HepG2 (cell line): ENCODE measurements at regions not wholly inside any gene's neighbourhood (a gene's known extent, or its start where the extent isn't known, plus 50 kb on each side); places are given as distances from the start of the nearest gene placed in this dataset.

Experiments
- ATAC-seq: fragments of 200-7000 bp; cut with Tn5 transposase; 3 replicates; pipeline ENCODE4 v1.9.1; 2020; ENCODE audit warnings: mild to moderate bottlenecking, moderate library complexity
- BruUV-seq: library from RNA; stranded (reverse); fragments of 400-500 nt; replicated peaks from 2 replicates; lab custom pipeline; 2021; lab: Mats Ljungman, UMichigan
- CTCF ChIA-PET: fragments of 300-600 bp; formaldehyde crosslinking; extraction: SDS; loops from one replicate; lab custom pipeline; 2021; ENCODE audit warnings: low total read pairs, inconsistent platforms, low intra/inter-chr PET ratio; lab: Yijun Ruan, JAX
- POLR2A ChIA-PET: fragments of 350-600 bp; sonication (Branson Sonifier 250); formaldehyde crosslinking; loops from one replicate; lab custom pipeline; 2020; ENCODE audit warnings: antibody characterized with exemption, inconsistent platforms; lab: Yijun Ruan, JAX
- DNase-seq: peaks from one replicate; pipeline ENCODE4 v3.0.0-alpha.2; 2015; ENCODE audit warnings: low spot score
- FAIRE-seq: peaks from 3 replicates; lab custom pipeline; 2011; peaks lifted over from hg19 to GRCh38; lab: Jason Lieb, UNC
- H2AFZ ChIP-seq: one replicate; pipeline ENCODE4 v1.6.1; 2011; ENCODE audit warnings: low read length, inconsistent platforms
- H3K27ac ChIP-seq: fragments of 300-600 bp; 3 replicates; pipeline ENCODE4 v1.8.0; 2011; ENCODE audit warnings: mixed run types, mild to moderate bottlenecking, mixed read lengths, low read length, inconsistent platforms; ENCODE audit not compliant: insufficient read depth; ENCODE audit errors: extremely low read length
- H3K27me3 ChIP-seq, 2 experiments: fragments of 200-600 bp in 1 of 2; 2 replicates in 1 of 2; 3 replicates in 1 of 2; pipeline versions ENCODE4 v1.6.0 to v1.8.0; 2011; ENCODE audit warnings: low read length in 2 of 2, mild to moderate bottlenecking in 2 of 2, moderate library complexity in 2 of 2, inconsistent platforms in 1 of 2; ENCODE audit not compliant: insufficient read depth in 2 of 2, control insufficient read depth in 1 of 2
- H3K36me3 ChIP-seq, 2 experiments: fragments of 200-600 bp in 1 of 2; replicated peaks in 1 of 2; 2 replicates in 1 of 2; 3 replicates in 1 of 2; pipeline versions ENCODE4 v1.5.1 to v1.8.0; 2011; ENCODE audit warnings: low read length in 2 of 2, inconsistent platforms in 1 of 2; ENCODE audit not compliant: insufficient read depth in 2 of 2, control insufficient read depth in 1 of 2
- H3K4me1 ChIP-seq: 2 replicates; pipeline ENCODE4 v1.5.1; 2012; ENCODE audit warnings: low read length, inconsistent platforms; ENCODE audit not compliant: insufficient read depth
- H3K4me2 ChIP-seq: 2 replicates; pipeline ENCODE4 v1.6.0; 2011; ENCODE audit warnings: low read depth, low read length, inconsistent platforms
- H3K4me3 ChIP-seq, 3 experiments: fragments of 200-600 bp in 1 of 3; sonication (generic), shearing (Covaris generic) in 1 of 3; replicated peaks in 1 of 3; 2 replicates each; pipeline ENCODE4 v1.5.1; 2011 to 2016; ENCODE audit warnings: low read length in 3 of 3, inconsistent platforms in 2 of 3, low read depth in 2 of 3, mild to moderate bottlenecking in 2 of 3, control low read depth in 1 of 3, mixed read lengths in 1 of 3; ENCODE audit not compliant: insufficient read depth in 1 of 3
- H3K79me2 ChIP-seq: one replicate; pipeline ENCODE4 v1.6.1; 2011; ENCODE audit warnings: low read length, inconsistent platforms; ENCODE audit not compliant: insufficient read depth
- H3K9ac ChIP-seq: 2 replicates; pipeline ENCODE4 v1.6.0; 2011; ENCODE audit warnings: mild to moderate bottlenecking, low read depth, low read length, inconsistent platforms; ENCODE audit not compliant: insufficient read depth
- H3K9me3 ChIP-seq: 2 replicates; pipeline ENCODE4 v1.5.1; 2012; ENCODE audit warnings: mild to moderate bottlenecking, low read length
- H4K20me1 ChIP-seq: 2 replicates; pipeline ENCODE4 v1.6.0; 2011; ENCODE audit warnings: inconsistent platforms, mild to moderate bottlenecking, low read length, moderate library complexity; ENCODE audit not compliant: insufficient read depth
- NFKB2 ChIP-seq: sonication (generic); formaldehyde crosslinking; IDR thresholded peaks from 2 replicates; pipeline ENCODE4 v1.4.0; 2020; ENCODE audit warnings: missing genetic modification reagents, borderline replicate concordance
- NR2F2 ChIP-seq: IDR thresholded peaks from 2 replicates; pipeline ENCODE4 v1.6.1; 2012; ENCODE audit warnings: low read depth, inconsistent platforms, borderline replicate concordance
- POLR2G ChIP-seq: fragments of 200-400 bp; formaldehyde crosslinking; IDR thresholded peaks from 2 replicates; pipeline ENCODE4 v1.6.1; 2018; ENCODE audit warnings: mild to moderate bottlenecking, low read depth, low read length, moderate library complexity
- RBFOX2 ChIP-seq: fragments of 200-400 bp; formaldehyde crosslinking; IDR thresholded peaks from 2 replicates; pipeline ENCODE4 v1.6.1; 2017; ENCODE audit warnings: low read depth, mild to moderate bottlenecking, low read length
- ZNF225 ChIP-seq: sonication (generic); formaldehyde crosslinking; IDR thresholded peaks from 2 replicates; pipeline ENCODE4 v1.4.0; 2020; ENCODE audit warnings: mild to moderate bottlenecking, missing genetic modification reagents
- ZNF615 ChIP-seq: sonication (generic); formaldehyde crosslinking; IDR thresholded peaks from 2 replicates; pipeline ENCODE4 v1.5.0; 2020; ENCODE audit warnings: mild to moderate bottlenecking, missing genetic modification reagents, borderline replicate concordance
- ZNF737 ChIP-seq: sonication (generic); formaldehyde crosslinking; IDR thresholded peaks from 2 replicates; pipeline ENCODE4 v1.5.0; 2020; ENCODE audit warnings: missing genetic modification reagents, mild to moderate bottlenecking, borderline replicate concordance
- ZSCAN5A ChIP-seq: sonication (generic); formaldehyde crosslinking; IDR thresholded peaks from 2 replicates; pipeline ENCODE4 v1.8.0; 2022; ENCODE audit warnings: mild to moderate bottlenecking, missing genetic modification reagents, borderline replicate concordance
- WGBS: methylation state at CpG from one replicate; pipeline ENCODE4 v1.1.6; 2017; ENCODE audit warnings: low lambda C conversion rate; 5-methylcytosine and 5-hydroxymethylcytosine counted together
- in situ Hi-C: cut with HindIII; loops from 2 replicates; pipeline ENCODE4 v1.10.0; 2017; ENCODE audit warnings: low pct_unique_long_range_greater_than_20kb; ENCODE audit not compliant: extremely low pct_ligation_motif_present
- intact Hi-C: fragments of 100-400 bp; cut with micrococcal nuclease; formaldehyde crosslinking; loops from one replicate; pipeline ENCODE4 v1.10.0; 2022; ENCODE audit not compliant: unreplicated experiment
- TF ChIP-seq, protein P1 (sequence below): sonication (generic); formaldehyde crosslinking; IDR thresholded peaks from 2 replicates; pipeline ENCODE4 v1.8.0; 2022; ENCODE audit warnings: missing genetic modification reagents, mild to moderate bottlenecking, borderline replicate concordance

- intact Hi-C loops = no loop called here
- no peak for DNase-seq
- in situ Hi-C loops = no loop called here
- Histone ChIP-seq H3K27ac (no peak overlapping the region), H3K36me3 (no peaks in the 10 kb centered on the region), H3K4me2 (no peak overlapping the region), H3K9ac (no peak overlapping the region), H3K27me3 (peaks cover 0 to 4% of the 10 kb centered on the region in 2 experiments; a peak in 1 of 5 replicates), H4K20me1 (no peaks in the 10 kb centered on the region), H2AFZ (no peak overlapping the region), H3K4me3 (no peak overlapping the region), H3K9me3 (no peaks in the 10 kb centered on the region), H3K79me2 (no peaks in the 10 kb centered on the region), H3K4me1 (peaks cover 7% of the 10 kb centered on the region)
- ATAC-seq = no peak
- no peak for TF ChIP-seq NFKB2 (CRISPR knock-in tag)
- TF ChIP-seq POLR2G = no peak
- TF ChIP-seq NR2F2 = no peak
- TF ChIP-seq, protein P1, sequence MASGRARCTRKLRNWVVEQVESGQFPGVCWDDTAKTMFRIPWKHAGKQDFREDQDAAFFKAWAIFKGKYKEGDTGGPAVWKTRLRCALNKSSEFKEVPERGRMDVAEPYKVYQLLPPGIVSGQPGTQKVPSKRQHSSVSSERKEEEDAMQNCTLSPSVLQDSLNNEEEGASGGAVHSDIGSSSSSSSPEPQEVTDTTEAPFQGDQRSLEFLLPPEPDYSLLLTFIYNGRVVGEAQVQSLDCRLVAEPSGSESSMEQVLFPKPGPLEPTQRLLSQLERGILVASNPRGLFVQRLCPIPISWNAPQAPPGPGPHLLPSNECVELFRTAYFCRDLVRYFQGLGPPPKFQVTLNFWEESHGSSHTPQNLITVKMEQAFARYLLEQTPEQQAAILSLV (CRISPR knock-in tag) = no peak
- no peak for TF ChIP-seq ZNF737 (CRISPR knock-in tag)
- TF ChIP-seq ZSCAN5A (CRISPR knock-in tag) = no peak
- no peak for TF ChIP-seq RBFOX2
- no peak for TF ChIP-seq ZNF225
- no peak for TF ChIP-seq ZNF615
- FAIRE-seq = no peak
- CTCF ChIA-PET = no interaction called here
- POLR2A ChIA-PET = no interaction called here
- 3% methylated on average over 3 of the region's 3 CpGs for WGBS
- no TSS peak for BruUV-seq
Measured at GRCh38 chr2:88852753-88853402, 161.4 kb downstream of the RPIA start.
